SJCRH30 (cell line): ENCODE measurements at regions not wholly inside any gene's neighbourhood (a gene's known extent, or its start where the extent isn't known, plus 50 kb on each side); places are given as distances from the start of the nearest gene placed in this dataset.
A peak's percentile ranks its signal among the peaks of the same experiment; 100 is the strongest.

Experiments used
- DNase-seq, 2 experiments: peaks; one replicate each; pipeline ENCODE4 v3.0.0-alpha.2; 2015 to 2020
- H3K27ac ChIP-seq: fragments of 250-450 bp; sonication (Bioruptor Pico); 2 replicates; pipeline ENCODE4 v1.5.1; 2020; ENCODE audit warnings: mild to moderate bottlenecking, moderate library complexity
- H3K27me3 ChIP-seq: fragments of 250-450 bp; sonication (Bioruptor Pico); 2 replicates; pipeline ENCODE4 v1.5.1; 2020; ENCODE audit warnings: mild to moderate bottlenecking, moderate library complexity
- H3K36me3 ChIP-seq: fragments of 250-450 bp; sonication (Bioruptor Pico); 2 replicates; pipeline ENCODE4 v1.5.1; 2020; ENCODE audit warnings: mild to moderate bottlenecking, moderate library complexity
- H3K4me1 ChIP-seq: fragments of 250-450 bp; sonication (Bioruptor Pico); 2 replicates; pipeline ENCODE4 v1.5.1; 2020; ENCODE audit warnings: mild to moderate bottlenecking, moderate library complexity
- H3K4me3 ChIP-seq: fragments of 250-450 bp; sonication (Bioruptor Pico); 2 replicates; pipeline ENCODE4 v1.5.1; 2020; ENCODE audit warnings: mild to moderate bottlenecking, moderate library complexity
- H3K9me3 ChIP-seq: fragments of 250-450 bp; sonication (Bioruptor Pico); replicated peaks from 2 replicates; pipeline ENCODE4 v1.5.1; 2020; ENCODE audit warnings: mild to moderate bottlenecking, moderate library complexity

DNA sequence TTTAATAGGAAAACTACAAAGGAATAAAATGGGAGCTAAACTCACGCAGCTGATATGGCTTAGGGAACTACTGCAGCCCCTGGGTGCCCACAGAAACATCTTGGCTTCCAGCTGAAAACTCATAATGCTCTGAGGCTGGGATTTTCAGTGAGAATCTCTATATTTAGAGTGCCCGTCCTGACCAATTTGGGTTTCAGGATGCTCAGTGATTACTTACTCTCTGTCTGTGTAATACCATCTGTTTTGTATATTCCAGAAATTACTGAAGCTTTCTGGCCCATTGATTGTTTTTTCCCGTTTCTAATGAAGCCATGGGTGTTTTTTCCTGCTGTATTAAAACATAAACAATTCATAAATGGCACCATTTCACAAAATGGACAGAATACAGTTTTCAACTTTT, 50.6 kb upstream of the ZNF385D start:
- Histone ChIP-seq H3K36me3 (no peaks in the 10 kb centered on the region), H3K4me1 (no peaks in the 10 kb centered on the region), H3K27ac (no peak overlapping the region), H3K4me3 (no peak overlapping the region), H3K9me3 (no peaks in the 10 kb centered on the region), H3K27me3 (peaks cover 4% of the 10 kb centered on the region; the same call in 1 of the 2 replicates)
- DNase-seq = no peak

DNA sequence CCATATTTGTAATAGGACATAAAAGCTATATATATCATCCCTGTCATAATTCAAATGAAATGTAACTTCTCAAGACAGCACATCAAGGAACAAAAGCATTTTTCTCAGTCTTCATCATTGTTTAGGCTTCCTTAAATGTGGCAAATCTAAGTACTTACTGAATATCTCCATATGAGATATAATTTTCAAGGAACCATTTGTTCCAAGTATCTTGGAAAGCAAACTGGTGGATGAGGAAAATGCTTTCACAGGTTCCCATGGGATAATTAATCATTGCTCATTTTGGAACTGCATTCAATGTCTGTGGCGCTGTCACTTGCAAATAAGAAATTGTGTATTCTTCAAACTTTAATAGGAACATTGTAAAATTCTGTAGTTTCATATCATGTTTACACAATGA, 52.6 kb upstream of the ZNF385D start:
- H3K4me1 ChIP-seq = no peaks in the 10 kb centered on the region
- peaks cover 4% of the 10 kb centered on the region; the same call in 1 of the 2 replicates for H3K27me3 ChIP-seq
- no peak overlapping the region for H3K4me3 ChIP-seq
- H3K27ac ChIP-seq = no peak overlapping the region
- H3K36me3 ChIP-seq = no peaks in the 10 kb centered on the region
- no peak for DNase-seq
- no peaks in the 10 kb centered on the region for H3K9me3 ChIP-seq

DNA sequence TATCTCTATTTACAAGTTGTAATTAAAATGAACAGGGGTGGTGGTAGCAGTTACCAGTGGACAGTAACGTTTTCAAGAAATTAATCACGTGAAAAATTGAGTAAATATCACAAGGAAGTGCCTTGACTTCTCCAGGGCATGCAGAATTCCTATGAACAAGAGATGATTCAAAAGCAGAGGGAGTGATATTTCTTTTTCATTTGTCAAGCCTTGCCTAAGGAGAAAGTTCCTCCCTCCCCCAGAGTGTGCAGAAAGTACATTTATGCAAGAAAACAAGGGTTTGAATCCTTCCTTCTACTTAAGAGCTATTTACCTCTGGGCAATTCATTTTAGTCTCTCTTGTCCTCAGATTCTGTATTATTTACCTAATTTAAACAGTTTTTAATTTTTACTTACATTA, 53.3 kb upstream of the ZNF385D start:
- H3K27ac ChIP-seq = no peak overlapping the region
- DNase-seq = no peak
- H3K36me3 ChIP-seq = no peaks in the 10 kb centered on the region

DNA sequence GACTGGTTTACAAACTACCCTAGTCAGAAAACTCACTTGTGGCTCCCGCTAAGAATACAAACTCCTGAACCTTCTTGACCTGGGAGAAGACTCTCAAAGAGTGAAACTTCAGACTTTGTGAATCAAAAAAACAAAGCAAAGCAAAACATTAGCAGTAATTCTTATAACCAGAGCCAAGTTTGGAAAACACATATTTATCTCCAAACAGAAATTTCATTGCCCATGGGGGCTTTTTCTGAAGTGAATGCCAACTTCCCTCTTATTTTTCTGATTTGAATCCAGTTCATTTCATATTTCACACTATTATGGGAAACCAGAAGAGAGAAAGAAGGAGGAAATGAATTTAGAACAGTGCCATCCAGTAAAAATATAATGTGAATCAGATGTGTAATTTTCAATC, 55.7 kb upstream of the ZNF385D start:
- DNase-seq = no peak
- Histone ChIP-seq H3K27ac (no peak overlapping the region), H3K9me3 (no peaks in the 10 kb centered on the region), H3K4me1 (no peaks in the 10 kb centered on the region), H3K27me3 (peaks cover 4% of the 10 kb centered on the region; the same call in 1 of the 2 replicates), H3K4me3 (no peak overlapping the region), H3K36me3 (no peaks in the 10 kb centered on the region)

More for the DNA sequence above, 53.3 kb upstream of the ZNF385D start:
- H3K4me3 ChIP-seq = no peak overlapping the region
- no peaks in the 10 kb centered on the region for H3K9me3 ChIP-seq
- no peaks in the 10 kb centered on the region for H3K4me1 ChIP-seq
- peaks cover 4% of the 10 kb centered on the region; the same call in 1 of the 2 replicates for H3K27me3 ChIP-seq

DNA sequence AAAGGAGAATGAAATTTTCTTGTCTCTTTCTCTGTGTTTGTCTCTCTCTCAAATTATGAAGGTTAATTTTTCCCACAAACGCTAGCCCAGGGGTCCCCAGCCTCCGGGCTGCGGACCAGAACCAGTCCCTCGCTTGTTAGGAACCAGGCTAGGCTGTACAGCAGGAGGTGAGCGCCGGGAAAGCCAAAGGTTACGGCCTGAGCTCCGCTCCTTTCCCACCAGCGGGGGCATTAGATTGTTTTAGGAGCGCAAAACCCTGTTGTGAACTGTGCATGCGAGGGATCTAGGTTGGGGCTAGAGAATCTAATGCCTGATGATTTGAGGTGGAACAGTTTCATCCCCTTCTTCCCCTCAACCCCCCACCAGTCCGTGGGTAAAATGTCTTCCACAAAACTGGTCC, 74.7 kb upstream of the ZNF385D start:
- no peaks in the 10 kb centered on the region for H3K27me3 ChIP-seq
- no peak overlapping the region for H3K27ac ChIP-seq
- no peaks in the 10 kb centered on the region for H3K9me3 ChIP-seq
- no peaks in the 10 kb centered on the region for H3K36me3 ChIP-seq
- H3K4me1 ChIP-seq = no peaks in the 10 kb centered on the region
- no peak overlapping the region for H3K4me3 ChIP-seq
- no peak for DNase-seq

DNA sequence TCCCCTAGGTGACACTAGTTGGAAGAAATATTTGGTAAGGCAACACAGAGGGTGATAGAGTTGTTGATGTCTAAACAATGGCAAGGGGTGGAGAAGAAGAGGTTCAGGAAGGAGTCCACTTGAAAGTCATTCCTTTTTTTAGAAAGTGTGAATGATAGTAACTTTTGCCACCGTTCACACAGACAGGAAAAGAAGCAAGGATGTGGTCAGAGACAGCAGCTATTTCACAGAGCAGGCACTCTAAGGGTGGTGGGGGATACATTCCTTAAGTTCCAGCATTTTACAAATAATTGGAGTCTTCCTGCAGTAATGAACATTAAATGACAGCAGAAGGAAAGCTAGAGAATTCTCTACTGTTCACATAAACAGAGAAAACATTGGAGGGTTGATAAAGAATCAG, 75.4 kb upstream of the ZNF385D start:
- no peaks in the 10 kb centered on the region for H3K9me3 ChIP-seq
- no peaks in the 10 kb centered on the region for H3K36me3 ChIP-seq
- H3K4me3 ChIP-seq = no peak overlapping the region
- H3K4me1 ChIP-seq = no peaks in the 10 kb centered on the region
- H3K27me3 ChIP-seq = no peaks in the 10 kb centered on the region
- no peak overlapping the region for H3K27ac ChIP-seq
- DNase-seq = no peak

DNA sequence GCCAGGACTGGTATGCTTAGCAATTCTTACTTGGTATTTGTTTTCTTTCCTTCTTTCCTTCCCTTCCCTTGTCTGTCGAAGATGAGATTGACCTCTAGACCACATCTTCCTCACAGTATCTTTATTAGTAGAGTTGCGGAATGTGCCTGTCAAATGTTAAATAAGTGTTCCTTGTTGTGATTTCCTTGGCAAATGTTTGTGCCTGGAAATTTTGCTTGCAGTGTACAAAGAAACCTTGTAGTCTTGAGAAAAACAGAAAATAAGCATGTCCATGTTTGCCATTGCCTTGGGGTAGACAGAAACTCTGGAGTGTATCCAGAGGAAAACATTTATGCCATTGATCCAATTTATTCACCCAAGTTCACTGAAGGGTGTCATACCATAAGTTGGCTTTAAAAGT, 79.5 kb upstream of the ZNF385D start:
- Histone ChIP-seq H3K9me3 (no peaks in the 10 kb centered on the region), H3K27ac (no peak overlapping the region), H3K4me3 (no peak overlapping the region), H3K36me3 (no peaks in the 10 kb centered on the region), H3K27me3 (0 out of 2 replicates have a peak, but pooled peaks cover 2% of the 10 kb centered on the region), H3K4me1 (no peaks in the 10 kb centered on the region)
- no peak for DNase-seq

DNA sequence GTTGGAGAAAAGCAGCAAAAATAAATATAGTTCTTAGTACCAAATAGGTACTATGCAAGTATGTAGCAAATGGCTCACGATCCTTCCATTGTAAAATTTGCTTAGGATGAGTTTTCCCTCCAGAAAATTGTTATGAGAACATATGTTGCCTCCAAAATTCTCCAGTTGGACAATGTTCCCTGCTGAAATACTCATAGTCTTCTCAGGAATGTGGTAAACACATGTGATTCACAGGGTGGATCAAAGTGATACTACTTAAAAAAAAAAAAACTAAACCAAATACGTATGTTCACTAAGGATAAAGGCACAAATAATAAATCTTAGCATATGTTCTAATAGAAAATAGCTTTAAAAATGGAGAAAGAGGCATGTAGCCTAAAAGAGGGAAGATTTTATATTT, 84.3 kb upstream of the ZNF385D start:
- Histone ChIP-seq H3K27ac (no peak overlapping the region), H3K9me3 (no peaks in the 10 kb centered on the region), H3K4me3 (no peak overlapping the region), H3K36me3 (no peaks in the 10 kb centered on the region), H3K4me1 (no peaks in the 10 kb centered on the region), H3K27me3 (peaks cover 5% of the 10 kb centered on the region; the same call in 1 of the 2 replicates)
- DNase-seq = no peak

DNA sequence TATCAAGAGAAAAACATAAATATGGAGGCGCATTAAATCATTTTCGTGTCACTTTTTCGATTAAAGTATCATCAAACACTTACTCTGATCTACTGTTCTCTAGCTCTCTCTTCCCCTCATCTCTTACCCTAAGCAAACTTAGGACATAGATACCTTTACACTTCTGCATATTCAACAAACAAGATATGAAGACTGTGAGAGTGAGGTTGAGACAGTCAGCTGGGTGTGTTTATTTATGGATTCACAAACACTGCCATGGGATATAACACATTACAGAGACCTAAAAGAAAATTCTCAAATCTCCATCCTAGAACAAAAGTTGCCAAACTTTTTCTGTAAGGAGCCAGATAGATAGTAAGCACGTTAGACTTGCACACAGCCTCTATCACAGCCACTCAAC, 85.2 kb upstream of the ZNF385D start:
- Histone ChIP-seq H3K27me3 (peaks cover 7% of the 10 kb centered on the region; the same call in 1 of the 2 replicates), H3K4me1 (no peaks in the 10 kb centered on the region), H3K36me3 (no peaks in the 10 kb centered on the region), H3K4me3 (no peak overlapping the region), H3K27ac (no peak overlapping the region), H3K9me3 (no peaks in the 10 kb centered on the region)
- DNase-seq = no peak

DNA sequence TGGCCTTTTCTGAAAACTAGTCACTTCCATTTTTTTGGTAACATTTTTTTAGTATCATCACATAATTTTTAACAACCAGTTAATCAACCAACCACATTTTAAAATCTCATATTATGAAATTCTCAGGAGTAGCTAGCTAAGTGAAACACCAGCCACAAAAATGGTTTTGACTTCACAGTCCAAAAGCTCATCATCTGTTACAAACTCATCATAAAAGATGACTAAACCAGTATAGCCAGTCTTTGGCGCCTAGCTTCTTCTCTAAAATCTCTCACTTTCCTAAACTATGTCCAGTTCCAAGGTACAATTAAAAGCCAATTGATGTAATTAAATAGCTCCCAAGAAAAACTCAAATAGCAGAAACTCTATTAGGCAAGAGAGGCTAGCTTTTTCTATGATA, 88.2 kb upstream of the ZNF385D start:
- Histone ChIP-seq H3K4me3 (no peak overlapping the region), H3K9me3 (no peaks in the 10 kb centered on the region), H3K27ac (no peak overlapping the region), H3K4me1 (no peaks in the 10 kb centered on the region), H3K36me3 (no peaks in the 10 kb centered on the region), H3K27me3 (peaks cover 5% of the 10 kb centered on the region; the same call in 1 of the 2 replicates)
- DNase-seq = no peak

DNA sequence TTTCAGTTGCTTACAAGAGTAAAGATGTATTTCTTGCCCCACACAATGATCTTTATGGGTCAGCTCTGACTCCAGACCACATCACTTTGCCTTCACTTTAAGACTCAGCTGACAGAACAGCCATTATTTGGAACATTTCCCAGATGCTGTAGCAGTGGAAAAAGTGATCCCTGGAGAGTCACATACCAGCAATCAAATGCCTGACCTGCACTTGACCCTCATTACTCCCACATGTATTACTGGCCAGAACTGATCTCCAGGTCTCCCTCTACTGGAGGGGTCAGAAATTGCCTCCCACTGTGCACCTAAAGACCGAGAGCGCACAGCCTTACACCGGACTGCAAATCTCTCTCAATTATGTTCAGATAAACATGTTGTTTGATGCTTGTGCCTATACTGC, 88.6 kb upstream of the ZNF385D start:
- Histone ChIP-seq H3K36me3 (no peaks in the 10 kb centered on the region), H3K9me3 (no peaks in the 10 kb centered on the region), H3K27ac (no peak overlapping the region), H3K4me1 (no peaks in the 10 kb centered on the region), H3K27me3 (peaks cover 5% of the 10 kb centered on the region; the same call in 1 of the 2 replicates), H3K4me3 (no peak overlapping the region)
- DNase-seq = peak; percentile 51 to 62

DNA sequence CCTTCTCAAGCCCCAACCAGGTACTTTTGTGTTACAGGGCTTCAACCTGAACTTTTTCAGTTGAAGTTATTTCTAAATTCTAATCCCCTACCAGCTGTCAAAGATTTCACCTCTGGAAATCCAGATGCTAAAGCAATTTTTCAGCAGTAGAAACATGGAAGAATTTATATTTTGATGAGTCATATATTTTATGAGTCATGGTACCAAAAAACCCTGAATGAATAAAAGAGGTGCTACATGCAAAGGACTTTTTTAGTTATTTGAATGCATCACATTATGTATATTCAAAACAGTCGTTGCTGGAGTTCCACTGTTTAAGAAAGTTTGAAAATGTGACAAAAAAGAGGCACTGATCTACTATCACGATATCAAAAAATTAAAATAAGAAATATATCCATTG, 96.0 kb upstream of the ZNF385D start:
- Histone ChIP-seq H3K4me1 (no peaks in the 10 kb centered on the region), H3K27me3 (no peaks in the 10 kb centered on the region), H3K4me3 (no peak overlapping the region), H3K9me3 (no peaks in the 10 kb centered on the region), H3K27ac (no peak overlapping the region), H3K36me3 (no peaks in the 10 kb centered on the region)
- no peak for DNase-seq

DNA sequence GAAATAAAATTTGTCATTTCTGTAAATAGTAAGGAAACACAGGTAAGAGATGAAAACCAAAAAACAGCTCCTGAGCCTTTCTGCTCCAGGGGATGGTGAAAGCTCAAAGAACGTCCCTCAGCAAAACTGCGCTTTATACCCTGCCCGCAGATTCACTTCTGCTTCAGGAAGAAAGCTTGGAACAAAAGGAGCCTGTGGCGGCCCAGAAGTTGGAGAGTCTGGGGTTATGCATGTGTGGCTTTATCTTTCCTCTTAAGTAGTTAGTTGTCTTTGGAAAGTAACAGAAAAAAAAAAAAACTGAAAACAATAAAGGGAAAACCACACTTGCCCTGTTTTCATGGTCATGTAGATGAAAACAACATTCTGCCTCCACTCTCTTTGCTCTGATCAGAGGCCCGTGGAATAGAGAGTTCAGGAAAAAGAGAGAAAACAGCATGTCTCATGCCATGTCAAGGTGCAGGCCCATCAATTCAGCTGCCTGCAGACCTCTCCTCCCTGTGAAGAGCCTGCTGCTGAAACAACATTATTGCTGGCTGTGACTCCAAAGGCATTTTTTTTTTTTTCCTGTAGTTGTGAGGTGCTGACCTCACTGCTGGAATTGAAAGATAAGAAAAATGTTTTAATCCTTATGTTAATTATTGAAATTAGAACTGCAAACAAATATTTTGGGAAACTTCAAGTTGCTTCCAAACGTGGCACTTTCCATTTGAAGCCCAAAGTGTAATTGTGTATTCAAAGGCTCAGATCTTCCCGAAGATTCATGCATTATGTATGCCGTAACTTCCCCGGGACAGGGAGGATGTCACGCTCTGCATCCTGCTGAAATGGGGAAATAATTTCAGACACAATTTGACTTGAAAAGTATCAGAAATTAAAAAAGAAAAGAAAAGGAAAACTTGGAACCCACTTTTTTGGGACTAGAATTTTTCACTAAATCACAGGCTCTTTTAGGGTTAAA, 108.4 kb upstream of the ZNF385D start:
- Histone ChIP-seq H3K36me3 (no peaks in the 10 kb centered on the region), H3K27ac (no peak overlapping the region), H3K4me1 (no peaks in the 10 kb centered on the region), H3K9me3 (no peaks in the 10 kb centered on the region), H3K27me3 (peaks cover 5% of the 10 kb centered on the region; the same call in 1 of the 2 replicates), H3K4me3 (no peak overlapping the region)
- no peak for DNase-seq

DNA sequence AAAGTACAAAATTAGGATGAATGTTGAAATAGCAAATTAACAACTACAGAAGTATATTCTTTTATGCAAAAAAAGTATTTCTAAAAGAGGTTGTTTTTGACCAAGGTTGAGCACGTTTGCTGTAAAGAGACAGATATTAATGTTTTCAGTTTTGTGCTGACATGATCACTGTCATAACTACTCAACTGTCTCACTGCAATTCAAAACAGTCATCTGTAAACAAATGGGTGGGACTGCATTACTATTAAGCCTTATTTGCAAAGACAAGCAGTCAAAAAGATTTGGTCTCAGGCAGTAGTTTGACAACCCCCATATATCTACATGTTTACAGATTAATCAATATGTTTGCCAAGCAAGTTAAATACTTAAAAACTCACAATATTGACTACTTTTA, 109.1 kb upstream of the ZNF385D start:
- Histone ChIP-seq H3K4me3 (no peak overlapping the region), H3K27ac (no peak overlapping the region), H3K27me3 (peaks cover 5% of the 10 kb centered on the region; the same call in 1 of the 2 replicates), H3K9me3 (no peaks in the 10 kb centered on the region), H3K36me3 (no peaks in the 10 kb centered on the region), H3K4me1 (no peaks in the 10 kb centered on the region)
- no peak for DNase-seq

DNA sequence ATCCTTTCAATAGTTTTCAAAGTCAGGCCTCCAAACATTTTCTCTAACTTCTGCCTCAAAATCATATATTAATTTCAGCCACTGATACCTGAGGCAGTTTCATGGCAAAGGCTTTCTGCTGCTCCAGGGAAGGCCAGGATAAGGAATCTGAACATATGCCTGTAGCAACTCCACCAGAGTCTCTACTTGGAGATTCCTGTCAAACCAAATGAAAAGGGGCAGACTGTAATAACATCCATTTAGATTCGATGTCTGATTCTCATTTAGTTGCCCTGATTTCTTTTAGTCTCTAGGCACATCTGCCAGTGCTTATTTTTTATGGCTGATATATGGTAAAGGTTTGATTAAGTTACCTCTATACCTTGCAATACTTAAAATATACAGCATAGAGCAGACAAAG, 109.6 kb upstream of the ZNF385D start:
- Histone ChIP-seq H3K27me3 (peaks cover 5% of the 10 kb centered on the region; the same call in 1 of the 2 replicates), H3K4me1 (no peaks in the 10 kb centered on the region), H3K4me3 (no peak overlapping the region), H3K36me3 (no peaks in the 10 kb centered on the region), H3K9me3 (no peaks in the 10 kb centered on the region), H3K27ac (no peak overlapping the region)
- DNase-seq = no peak

DNA sequence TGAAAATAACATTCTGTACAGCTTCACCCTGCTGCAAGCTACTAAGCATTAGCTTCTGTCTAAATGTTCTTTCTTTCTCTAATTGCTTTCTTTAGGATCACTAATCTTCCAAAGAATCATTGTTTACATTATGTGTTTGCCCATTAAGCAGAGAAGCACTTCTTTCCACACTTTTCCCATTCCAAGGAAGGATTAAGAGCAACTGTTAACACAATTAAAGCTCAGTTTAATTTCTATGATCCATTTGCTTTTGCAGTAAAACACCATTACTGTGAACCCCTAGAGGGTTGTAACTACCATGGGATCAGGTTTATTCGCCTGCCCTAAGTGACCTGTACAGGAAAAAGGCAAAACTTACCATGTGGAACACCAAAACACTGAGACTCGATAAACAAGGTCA, 125.8 kb upstream of the ZNF385D start:
- no peaks in the 10 kb centered on the region for H3K27me3 ChIP-seq
- H3K9me3 ChIP-seq = no peaks in the 10 kb centered on the region
- H3K4me1 ChIP-seq = no peaks in the 10 kb centered on the region
- no peaks in the 10 kb centered on the region for H3K36me3 ChIP-seq
- H3K27ac ChIP-seq = no peak overlapping the region
- DNase-seq = no peak
- no peak overlapping the region for H3K4me3 ChIP-seq
